DOHH2 (cell line): ENCODE measurements at regions not wholly inside any gene's neighbourhood (a gene's known extent, or its start where the extent isn't known, plus 50 kb on each side); places are given as distances from the start of the nearest gene placed in this dataset.

Experiments used
- CTCF ChIP-seq: fragments of 200-600 bp; sonication (generic); IDR thresholded peaks from one replicate; pipeline ENCODE4 v1.5.1; 2014; ENCODE audit warnings: antibody characterized with exemption, mild to moderate bottlenecking, low read depth, low read length; ENCODE audit not compliant: poor library complexity, severe bottlenecking
- EZH2phosphoT487 ChIP-seq: fragments of 200-600 bp; sonication (generic); IDR thresholded peaks from 2 replicates; pipeline ENCODE4 v1.6.1; 2017; ENCODE audit warnings: borderline replicate concordance, mild to moderate bottlenecking, antibody characterized with exemption, low read length, moderate library complexity, mixed read lengths

DNA sequence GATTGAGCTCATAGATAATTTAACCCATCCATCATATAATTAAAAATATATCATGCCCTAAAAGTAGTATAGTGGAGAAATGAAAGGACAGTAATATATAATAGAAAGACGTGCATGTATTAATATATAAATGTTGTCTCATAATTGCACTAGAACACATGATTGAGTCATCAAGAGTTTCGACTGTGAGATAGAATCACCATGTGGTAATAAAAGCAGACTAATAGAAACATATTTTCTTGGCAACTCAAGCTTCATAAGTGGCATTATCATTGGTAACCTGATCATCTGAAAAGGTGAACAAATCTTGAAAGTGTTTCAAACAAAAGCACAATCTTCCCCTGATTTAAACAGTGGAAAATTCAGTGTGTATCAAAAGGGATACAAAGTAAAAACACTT lies 188.8 kb downstream of the CYRIA start:
- TF ChIP-seq CTCF = no peak
- no peak for TF ChIP-seq EZH2phosphoT487
